Adrenal gland (tissue), 5 donors: ENCODE measurements at regions not wholly inside any gene's neighbourhood (a gene's known extent, or its start where the extent isn't known, plus 50 kb on each side); places are given as distances from the start of the nearest gene placed in this dataset.

Experiments
- POLR2A ChIP-seq, 2 donors: fragments of 450-650 bp; IDR thresholded peaks; one replicate each; pipeline ENCODE4 v1.6.1; 2017; ENCODE audit warnings: antibody characterized with exemption in 2 of 2, mild to moderate bottlenecking in 2 of 2, moderate library complexity in 1 of 2
- TF ChIP-seq, protein P1 (sequence below), 6 experiments: fragments of 450-650 bp in 4 of 6; fragments of 200-600 bp in 2 of 6; sonication (generic) in 1 of 6; IDR thresholded peaks; 1 replicate in 5 of 6; 2 replicates in 1 of 6; pipeline versions ENCODE4 v1.5.1 to v1.8.0; 2016 to 2021; ENCODE audit warnings: antibody characterized with exemption in 6 of 6, mild to moderate bottlenecking in 2 of 6, moderate library complexity in 1 of 6
- donor health status: DM: no; HTN: no; CAD: no.

DNA sequence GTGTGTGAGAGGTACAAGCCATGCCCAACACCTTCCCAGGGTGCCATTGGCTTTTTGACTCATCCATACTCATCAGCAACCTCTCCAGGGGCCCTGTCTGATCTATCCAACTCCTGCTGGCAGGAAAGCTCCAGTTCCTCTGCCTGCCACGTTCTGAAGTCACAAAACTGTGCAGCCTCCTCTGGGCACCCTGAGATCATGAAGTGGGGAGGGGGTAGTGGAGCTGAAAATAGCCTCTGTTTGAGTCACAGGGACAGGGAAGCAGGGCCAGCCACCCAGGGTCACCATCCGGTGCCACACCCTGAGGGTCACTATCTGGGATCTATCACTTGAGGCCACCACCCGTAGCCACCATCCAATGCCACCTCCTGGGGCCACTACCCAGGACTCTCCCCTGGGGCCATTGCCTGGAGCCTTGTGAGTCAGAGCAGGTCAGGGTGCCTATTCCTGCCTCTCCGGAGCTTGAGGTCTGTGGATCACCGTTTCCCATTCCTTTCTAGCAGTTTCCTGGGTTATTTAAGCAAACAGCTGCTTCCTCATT, 172.1 kb downstream of the NUFIP1 start:
- TF ChIP-seq, protein P1, sequence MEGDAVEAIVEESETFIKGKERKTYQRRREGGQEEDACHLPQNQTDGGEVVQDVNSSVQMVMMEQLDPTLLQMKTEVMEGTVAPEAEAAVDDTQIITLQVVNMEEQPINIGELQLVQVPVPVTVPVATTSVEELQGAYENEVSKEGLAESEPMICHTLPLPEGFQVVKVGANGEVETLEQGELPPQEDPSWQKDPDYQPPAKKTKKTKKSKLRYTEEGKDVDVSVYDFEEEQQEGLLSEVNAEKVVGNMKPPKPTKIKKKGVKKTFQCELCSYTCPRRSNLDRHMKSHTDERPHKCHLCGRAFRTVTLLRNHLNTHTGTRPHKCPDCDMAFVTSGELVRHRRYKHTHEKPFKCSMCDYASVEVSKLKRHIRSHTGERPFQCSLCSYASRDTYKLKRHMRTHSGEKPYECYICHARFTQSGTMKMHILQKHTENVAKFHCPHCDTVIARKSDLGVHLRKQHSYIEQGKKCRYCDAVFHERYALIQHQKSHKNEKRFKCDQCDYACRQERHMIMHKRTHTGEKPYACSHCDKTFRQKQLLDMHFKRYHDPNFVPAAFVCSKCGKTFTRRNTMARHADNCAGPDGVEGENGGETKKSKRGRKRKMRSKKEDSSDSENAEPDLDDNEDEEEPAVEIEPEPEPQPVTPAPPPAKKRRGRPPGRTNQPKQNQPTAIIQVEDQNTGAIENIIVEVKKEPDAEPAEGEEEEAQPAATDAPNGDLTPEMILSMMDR (IDR thresholded peaks at IDR 0.05) = no peak
- no peak for TF ChIP-seq POLR2A (IDR thresholded peaks at IDR 0.05)
